ENCODE measurements at regions not wholly inside any gene's neighbourhood (a gene's known extent, or its start where the extent isn't known, plus 50 kb on each side); places are given as distances from the start of the nearest gene placed in this dataset.

DNA sequence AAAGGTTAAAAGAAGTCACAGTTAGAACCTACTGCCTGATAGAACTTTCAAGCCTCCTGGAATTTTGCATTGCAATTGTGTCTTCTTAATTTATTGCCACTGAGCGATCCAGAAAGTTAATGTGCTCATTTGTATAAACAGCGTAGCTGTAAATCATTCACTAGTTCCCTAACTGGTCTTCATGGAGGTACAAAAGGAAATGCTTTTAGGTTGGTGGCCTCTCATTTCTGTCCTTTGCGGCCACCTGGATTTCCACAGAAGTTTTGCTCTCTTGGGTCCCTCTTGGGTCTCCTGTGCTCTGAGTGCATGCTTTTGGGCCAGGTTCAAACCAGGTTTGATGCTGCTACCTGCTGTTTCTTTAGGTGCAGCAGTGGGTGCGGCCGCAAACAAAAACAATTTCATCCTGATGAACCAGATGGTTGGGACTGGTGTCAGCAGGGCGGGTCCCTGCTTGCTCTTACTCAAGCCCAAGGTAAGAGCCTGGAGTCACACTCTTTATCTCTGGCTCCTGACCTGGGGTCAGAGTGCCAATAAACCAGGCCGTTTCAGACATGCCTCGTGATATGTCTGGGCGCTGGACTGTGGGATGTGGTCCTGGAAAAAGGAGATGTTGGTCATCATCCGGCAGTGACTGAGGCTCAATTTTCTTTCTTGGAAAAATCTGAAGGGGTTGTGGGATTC lies 270.1 kb downstream of the PTTG2 start:
- H3K36me3 ChIP-seq (ENCODE audit: control insufficient read depth, insufficient read depth, low read length) = no peaks in the 10 kb centered on the region

DNA sequence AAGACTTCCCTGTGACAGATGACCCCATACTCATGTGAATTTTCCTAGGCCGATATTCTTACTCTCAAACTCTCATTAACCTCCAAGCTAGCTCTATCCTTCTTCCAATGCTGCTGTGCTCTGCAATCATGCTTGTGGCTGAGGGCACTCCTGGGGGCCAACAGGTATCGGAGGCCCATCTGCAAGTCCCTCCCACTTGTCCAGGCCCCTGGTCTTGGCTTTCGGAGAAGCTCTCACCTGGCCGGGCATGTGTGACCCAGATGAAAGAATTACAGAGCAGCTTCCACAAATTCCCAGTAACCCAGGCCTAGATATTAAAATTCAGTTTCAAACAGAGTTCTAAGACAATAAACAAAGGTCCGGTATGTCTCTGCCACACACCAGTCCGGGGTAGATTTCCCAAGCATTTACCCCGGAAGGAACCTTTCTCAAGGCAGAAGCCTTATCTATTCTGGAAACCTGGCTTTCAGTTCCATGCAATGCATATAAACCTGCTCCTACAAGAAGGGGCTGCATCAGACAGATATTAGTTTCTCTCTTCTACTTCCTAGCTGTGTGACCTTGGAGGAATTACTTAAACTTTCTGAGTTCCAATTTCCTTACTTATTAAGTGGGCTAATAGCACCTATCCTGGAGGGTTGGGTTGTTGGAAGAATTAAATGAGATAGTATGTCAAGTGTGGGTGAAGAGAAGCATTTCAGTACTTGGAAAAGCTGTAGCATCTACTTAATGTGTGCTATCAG lies 270.8 kb downstream of the PTTG2 start:
- Histone ChIP-seq H3K9ac (ENCODE audit: extremely low read depth, low read length, poor library complexity, severe bottlenecking) (no peak overlapping the region), H3K36me3 (ENCODE audit: control insufficient read depth, insufficient read depth, low read length) (no peaks in the 10 kb centered on the region), H3K27ac (ENCODE audit: low read depth, low read length) (no peak overlapping the region), H3K27me3 (ENCODE audit: control insufficient read depth, insufficient read depth, low read length, poor library complexity, severe bottlenecking) (no peaks in the 10 kb centered on the region), H3K9me3 (ENCODE audit: control insufficient read depth, low read length) (no peaks in the 10 kb centered on the region), H3K4me3 (ENCODE audit: low read length) (no peak overlapping the region), H3K4me1 (ENCODE audit: control insufficient read depth, insufficient read depth, low read length) (no peaks in the 10 kb centered on the region)
- no peak for DNase-seq
- H3K36me3 Mint-ChIP-seq (ENCODE audit: low read depth) = no peaks in the 10 kb centered on the region
- H3K4me3 Mint-ChIP-seq = no peak overlapping the region
- H3K27me3 Mint-ChIP-seq (ENCODE audit: insufficient read depth) = no peaks in the 10 kb centered on the region
- TF ChIP-seq, protein P1, sequence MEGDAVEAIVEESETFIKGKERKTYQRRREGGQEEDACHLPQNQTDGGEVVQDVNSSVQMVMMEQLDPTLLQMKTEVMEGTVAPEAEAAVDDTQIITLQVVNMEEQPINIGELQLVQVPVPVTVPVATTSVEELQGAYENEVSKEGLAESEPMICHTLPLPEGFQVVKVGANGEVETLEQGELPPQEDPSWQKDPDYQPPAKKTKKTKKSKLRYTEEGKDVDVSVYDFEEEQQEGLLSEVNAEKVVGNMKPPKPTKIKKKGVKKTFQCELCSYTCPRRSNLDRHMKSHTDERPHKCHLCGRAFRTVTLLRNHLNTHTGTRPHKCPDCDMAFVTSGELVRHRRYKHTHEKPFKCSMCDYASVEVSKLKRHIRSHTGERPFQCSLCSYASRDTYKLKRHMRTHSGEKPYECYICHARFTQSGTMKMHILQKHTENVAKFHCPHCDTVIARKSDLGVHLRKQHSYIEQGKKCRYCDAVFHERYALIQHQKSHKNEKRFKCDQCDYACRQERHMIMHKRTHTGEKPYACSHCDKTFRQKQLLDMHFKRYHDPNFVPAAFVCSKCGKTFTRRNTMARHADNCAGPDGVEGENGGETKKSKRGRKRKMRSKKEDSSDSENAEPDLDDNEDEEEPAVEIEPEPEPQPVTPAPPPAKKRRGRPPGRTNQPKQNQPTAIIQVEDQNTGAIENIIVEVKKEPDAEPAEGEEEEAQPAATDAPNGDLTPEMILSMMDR (conservative IDR thresholded peaks at IDR 0.05) = no peak
- whole genome bisulfite sequencing, 2 experiments (ENCODE audit: insufficient coverage in 1 of 2, insufficient read length in 1 of 2) = 95 to 100% methylated on average over 5 to 7 of the region's 7 CpGs
- H3K27ac Mint-ChIP-seq = no peak overlapping the region
- no peaks in the 10 kb centered on the region for H3K9me3 Mint-ChIP-seq
- no peaks in the 10 kb centered on the region for H3K4me1 Mint-ChIP-seq

More for the DNA sequence above, 270.1 kb downstream of the PTTG2 start:
- TF ChIP-seq, protein P1 (conservative IDR thresholded peaks at IDR 0.05) = no peak
- H3K36me3 Mint-ChIP-seq (ENCODE audit: low read depth) = no peaks in the 10 kb centered on the region
- Histone ChIP-seq H3K27me3 (ENCODE audit: control insufficient read depth, insufficient read depth, low read length, poor library complexity, severe bottlenecking) (no peaks in the 10 kb centered on the region), H3K9me3 (ENCODE audit: control insufficient read depth, low read length) (no peaks in the 10 kb centered on the region), H3K4me1 (ENCODE audit: control insufficient read depth, insufficient read depth, low read length) (no peaks in the 10 kb centered on the region), H3K27ac (ENCODE audit: low read depth, low read length) (no peak overlapping the region), H3K4me3 (ENCODE audit: low read length) (no peak overlapping the region), H3K9ac (ENCODE audit: extremely low read depth, low read length, poor library complexity, severe bottlenecking) (no peak overlapping the region)
- H3K27ac Mint-ChIP-seq = no peak overlapping the region
- no peak overlapping the region for H3K4me3 Mint-ChIP-seq
- no peaks in the 10 kb centered on the region for H3K4me1 Mint-ChIP-seq
- WGBS, 2 experiments (ENCODE audit: insufficient coverage in 1 of 2, insufficient read length in 1 of 2) = 94 to 100% methylated on average over 7 to 10 of the region's 10 CpGs
- no peaks in the 10 kb centered on the region for H3K9me3 Mint-ChIP-seq
- no peak for DNase-seq
- H3K27me3 Mint-ChIP-seq (ENCODE audit: insufficient read depth) = no peaks in the 10 kb centered on the region

DNA sequence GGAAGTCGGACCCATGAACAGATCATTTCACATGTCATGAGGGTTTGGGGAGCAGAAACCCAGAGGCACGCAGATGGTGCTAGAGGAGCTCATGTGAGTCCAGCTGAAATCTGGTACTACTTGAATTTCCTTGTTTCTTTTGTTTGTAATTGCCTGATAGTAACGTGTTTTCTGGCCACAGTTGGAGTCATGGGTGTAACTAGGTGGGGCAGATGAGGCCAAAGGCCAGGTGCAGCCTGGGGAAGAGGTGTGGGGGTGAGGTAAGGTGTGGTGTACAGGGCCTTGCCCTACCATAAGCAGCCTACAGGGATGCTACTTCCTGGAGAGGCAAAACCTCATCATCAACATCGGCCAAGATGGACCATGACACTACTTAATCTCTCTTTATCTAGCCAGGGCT lies 271.4 kb downstream of the PTTG2 start:
- DNase-seq = no peak
- no peaks in the 10 kb centered on the region for H3K9me3 ChIP-seq (ENCODE audit: control insufficient read depth, low read length)
- H3K4me3 Mint-ChIP-seq = no peak overlapping the region

More for the DNA sequence above, 271.4 kb downstream of the PTTG2 start:
- Histone ChIP-seq H3K27ac (ENCODE audit: low read depth, low read length) (no peak overlapping the region), H3K9ac (ENCODE audit: extremely low read depth, low read length, poor library complexity, severe bottlenecking) (no peak overlapping the region), H3K36me3 (ENCODE audit: control insufficient read depth, insufficient read depth, low read length) (no peaks in the 10 kb centered on the region), H3K4me1 (ENCODE audit: control insufficient read depth, insufficient read depth, low read length) (no peaks in the 10 kb centered on the region), H3K4me3 (ENCODE audit: low read length) (no peak overlapping the region), H3K27me3 (ENCODE audit: control insufficient read depth, insufficient read depth, low read length, poor library complexity, severe bottlenecking) (no peaks in the 10 kb centered on the region)
- no peaks in the 10 kb centered on the region for H3K27me3 Mint-ChIP-seq (ENCODE audit: insufficient read depth)
- no peaks in the 10 kb centered on the region for H3K9me3 Mint-ChIP-seq
- WGBS, 2 experiments (ENCODE audit: insufficient coverage in 1 of 2, insufficient read length in 1 of 2) = 87 to 98% methylated on average over 3 to 4 of the region's 4 CpGs
- no peaks in the 10 kb centered on the region for H3K4me1 Mint-ChIP-seq
- H3K27ac Mint-ChIP-seq = no peak overlapping the region
- TF ChIP-seq, protein P1 (conservative IDR thresholded peaks at IDR 0.05) = no peak
- H3K36me3 Mint-ChIP-seq (ENCODE audit: low read depth) = no peaks in the 10 kb centered on the region

All from endodermal cell (in vitro differentiated cells).